ENCODE measurements at regions not wholly inside any gene's neighbourhood (a gene's known extent, or its start where the extent isn't known, plus 50 kb on each side); places are given as distances from the start of the nearest gene placed in this dataset.

- DNase-seq, result no peak
- no peak for ATAC-seq
- Mint-ChIP-seq H3K9me3 (no peaks in the 10 kb centered on the region), H3K27ac (peak overlapping the region in 1 of 2 donors; percentile 34), H3K4me3 (no peak overlapping the region), H3K4me1 (peaks cover 61% of the 10 kb centered on the region), H3K27me3 (peaks cover 69% of the 10 kb centered on the region)
Measured at GRCh38 chr6:33858804-33859505, 55.2 kb upstream of the MLN start.

- peaks cover 79% of the 10 kb centered on the region for H3K27me3 Mint-ChIP-seq
- peaks cover 57% of the 10 kb centered on the region for H3K4me1 Mint-ChIP-seq
Measured at GRCh38 chr6:33857932-33858475, 54.2 kb upstream of the MLN start.

GRCh38 chr6:33857093-33857931, 53.5 kb upstream of the MLN start:
- H3K27ac Mint-ChIP-seq, result peak overlapping the region in 1 of 2 donors; percentile 69
- ATAC-seq (no peak), DNase-seq (no peak)
- peaks cover 57% of the 10 kb centered on the region for H3K4me1 Mint-ChIP-seq
- peak overlapping the region in 1 of 2 donors; percentile 13 for H3K4me3 Mint-ChIP-seq
- H3K27me3 Mint-ChIP-seq, result peaks cover 78% of the 10 kb centered on the region
- no peaks in the 10 kb centered on the region for H3K9me3 Mint-ChIP-seq

More at GRCh38 chr6:33857932-33858475, 54.2 kb upstream of the MLN start:
- no peaks in the 10 kb centered on the region for H3K9me3 Mint-ChIP-seq
- H3K4me3 Mint-ChIP-seq, result no peak overlapping the region
- ATAC-seq, result no peak
- H3K27ac Mint-ChIP-seq, result no peak overlapping the region
- DNase-seq, result no peak

- H3K27me3 Mint-ChIP-seq, result peaks cover 76% of the 10 kb centered on the region
- peak; percentile 76 to 90 for DNase-seq
- peak overlapping the region in 1 of 2 donors; percentile 37 for H3K4me3 Mint-ChIP-seq
- no peak overlapping the region for H3K27ac Mint-ChIP-seq
- peaks cover 52% of the 10 kb centered on the region for H3K4me1 Mint-ChIP-seq
- ATAC-seq, result peak; percentile 98
- no peaks in the 10 kb centered on the region for H3K9me3 Mint-ChIP-seq
Measured at GRCh38 chr6:33856655-33857054, 52.9 kb upstream of the MLN start.

- Mint-ChIP-seq H3K9me3 (no peaks in the 10 kb centered on the region), H3K27ac (no peak overlapping the region), H3K27me3 (peaks cover 76% of the 10 kb centered on the region), H3K4me3 (no peak overlapping the region), H3K4me1 (peaks cover 47% of the 10 kb centered on the region)
- ATAC-seq (peak; percentile 29), DNase-seq (no peak)
Measured at GRCh38 chr6:33856031-33856590, 52.3 kb upstream of the MLN start.

- ATAC-seq (no peak), DNase-seq (no peak)
- Mint-ChIP-seq H3K9me3 (no peaks in the 10 kb centered on the region), H3K4me3 (no peak overlapping the region), H3K27me3 (peaks cover 74% of the 10 kb centered on the region), H3K27ac (peak overlapping the region in 1 of 2 donors; percentile 87), H3K4me1 (peaks cover 35% of the 10 kb centered on the region)
Measured at GRCh38 chr6:33854572-33855030, 50.8 kb upstream of the MLN start.

GRCh38 chr6:33853736-33854135, 49.9 kb upstream of the MLN start:
- Mint-ChIP-seq H3K27ac (no peak overlapping the region), H3K9me3 (no peaks in the 10 kb centered on the region), H3K4me1 (peaks cover 35% of the 10 kb centered on the region), H3K27me3 (peaks cover 69% of the 10 kb centered on the region), H3K4me3 (no peak overlapping the region)
- DNase-seq (no peak), ATAC-seq (no peak)

Measured in stimulated activated naive CD8-positive, alpha-beta T cell treated with anti-CD3 and anti-CD28 coated beads, Interleukin-15, amount 100 ng/mL, for 72 hours (primary cell).